ENCODE measurements at regions not wholly inside any gene's neighbourhood (a gene's known extent, or its start where the extent isn't known, plus 50 kb on each side); places are given as distances from the start of the nearest gene placed in this dataset.

DNA sequence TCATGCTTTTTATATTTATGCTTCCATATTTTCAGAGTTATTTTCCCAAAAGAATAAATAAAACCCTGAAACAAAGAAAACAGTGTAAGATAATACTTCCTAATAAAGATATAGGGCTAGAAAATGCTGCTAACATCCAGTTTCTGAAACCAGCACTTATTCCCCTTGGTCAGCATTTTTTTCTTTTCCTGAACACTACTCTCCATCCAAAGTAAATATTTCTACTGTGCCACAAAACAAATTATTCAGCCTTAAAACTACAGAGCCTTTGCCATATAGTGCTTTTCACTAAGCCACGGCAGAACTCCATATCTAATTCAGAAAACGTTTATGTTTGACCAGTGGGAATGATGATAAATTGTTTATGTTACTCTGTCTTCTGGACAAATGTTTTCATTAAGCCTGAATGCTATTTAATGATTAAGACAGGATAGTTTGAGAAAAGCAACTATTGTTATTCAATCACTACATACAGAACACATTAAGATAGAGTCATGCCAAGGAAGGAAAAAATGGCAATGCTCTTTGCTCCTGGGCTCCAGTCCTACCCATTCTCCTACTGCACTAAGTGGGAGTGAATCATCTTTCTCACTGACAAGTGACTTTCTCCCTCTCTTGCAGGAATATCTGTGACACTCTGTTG lies 723.9 kb downstream of the FAT4 start:
- DNase-seq (ENCODE audit: low spot score), result no peak

DNA sequence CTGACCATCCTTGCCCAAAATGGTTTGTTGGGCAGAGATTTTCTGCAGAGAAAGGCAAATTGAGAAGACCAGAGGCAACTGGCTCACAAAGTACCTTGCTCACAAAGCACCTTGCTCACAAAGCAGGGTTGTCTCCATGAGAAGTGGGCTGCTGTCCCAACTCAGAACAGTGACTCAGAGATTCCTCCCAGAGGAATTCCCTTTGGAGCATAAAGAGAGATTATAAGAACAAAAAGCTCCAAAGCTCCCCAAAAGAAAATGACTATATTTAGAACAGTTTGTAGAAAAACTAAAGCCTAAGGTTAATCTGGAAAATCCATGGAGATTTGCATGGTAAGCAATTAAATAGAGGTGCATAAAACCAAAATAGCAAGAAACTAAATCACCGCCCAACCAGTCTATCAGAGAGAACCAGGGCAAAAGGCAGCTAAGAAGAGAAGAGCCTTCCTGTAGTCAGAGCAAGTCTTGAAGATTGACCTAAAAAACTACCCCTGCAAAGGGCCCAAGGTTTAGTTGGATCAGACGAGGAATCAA lies 731.4 kb downstream of the FAT4 start:
- no peak for DNase-seq (ENCODE audit: low spot score)

DNA sequence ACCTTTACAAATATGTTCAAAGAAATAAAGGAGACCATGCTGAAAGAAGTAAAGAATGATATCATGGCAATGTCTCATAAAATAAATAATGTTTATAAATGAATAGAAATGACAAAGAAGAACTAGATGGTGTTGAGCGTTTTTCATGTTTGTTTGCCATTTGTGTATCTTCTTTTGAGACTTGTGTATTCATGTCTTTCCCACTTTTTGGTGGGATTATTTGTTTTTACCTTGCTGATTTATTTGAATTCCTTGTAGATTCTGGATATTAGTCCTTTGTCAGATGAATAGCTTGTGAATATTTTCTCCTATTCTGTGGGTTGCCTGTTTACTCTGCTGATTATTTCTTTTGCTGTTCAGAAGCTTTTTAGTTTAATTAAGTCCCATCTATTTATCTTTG lies 732.4 kb downstream of the FAT4 start:
- DNase-seq (ENCODE audit: low spot score), result no peak

DNA sequence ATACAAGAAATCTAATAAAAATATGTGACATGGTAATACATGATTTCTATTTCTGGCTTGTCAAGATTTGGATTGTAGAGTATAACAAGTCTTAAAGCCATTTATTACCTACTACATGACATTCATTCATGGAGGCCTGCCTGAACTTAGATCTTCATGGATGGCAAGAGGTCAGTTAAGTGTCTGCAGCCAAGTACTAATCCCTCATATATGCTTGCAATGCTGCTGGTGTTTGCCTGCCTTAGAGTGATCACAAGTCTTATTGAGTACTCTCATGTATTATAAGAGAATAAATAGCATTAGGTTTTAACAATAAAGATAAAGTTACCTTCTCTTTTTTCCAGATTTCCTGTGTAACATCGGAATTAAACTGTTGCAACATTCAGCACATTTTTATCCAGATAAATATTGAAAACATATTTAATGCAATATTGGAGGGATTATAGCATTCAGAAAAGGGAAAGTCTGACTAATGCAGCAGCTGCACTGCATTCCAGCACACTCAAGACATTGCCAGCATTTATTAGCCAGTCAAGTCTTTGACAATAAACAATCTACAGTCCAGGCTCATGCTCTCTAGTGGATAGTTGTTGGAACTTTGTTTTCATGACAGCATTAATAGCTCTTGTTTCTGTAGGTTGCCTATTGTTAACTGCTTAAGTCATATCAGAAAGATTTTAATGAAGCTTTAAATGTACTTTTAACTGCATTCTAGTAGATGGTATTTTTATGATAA lies 737.1 kb downstream of the FAT4 start:
- no peak for DNase-seq (ENCODE audit: low spot score)

DNA sequence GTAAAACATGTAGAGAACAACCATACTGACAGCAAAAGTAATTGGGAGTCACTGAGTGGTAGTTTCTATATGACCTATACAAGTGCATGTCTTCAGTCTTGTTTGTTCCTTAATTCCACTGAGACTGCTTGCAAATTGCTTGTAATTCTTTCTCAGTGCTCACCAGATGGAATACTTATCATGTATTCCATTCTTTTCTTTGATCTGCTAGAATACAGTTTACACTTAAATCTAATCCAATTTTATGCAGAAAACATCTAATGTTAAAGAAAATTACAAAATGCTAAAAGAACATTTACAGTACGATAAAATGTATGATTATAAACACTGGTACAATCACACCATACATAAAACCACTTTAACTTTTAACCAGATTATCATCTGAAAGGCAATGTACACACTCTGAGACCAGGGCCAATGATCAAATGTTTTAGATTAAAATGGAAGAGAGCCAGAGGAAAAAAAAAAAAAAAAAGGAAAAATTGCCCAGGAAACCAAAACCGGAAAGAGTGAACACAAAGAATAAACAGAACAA lies 741.4 kb downstream of the FAT4 start:
- DNase-seq (ENCODE audit: low spot score), result no peak

DNA sequence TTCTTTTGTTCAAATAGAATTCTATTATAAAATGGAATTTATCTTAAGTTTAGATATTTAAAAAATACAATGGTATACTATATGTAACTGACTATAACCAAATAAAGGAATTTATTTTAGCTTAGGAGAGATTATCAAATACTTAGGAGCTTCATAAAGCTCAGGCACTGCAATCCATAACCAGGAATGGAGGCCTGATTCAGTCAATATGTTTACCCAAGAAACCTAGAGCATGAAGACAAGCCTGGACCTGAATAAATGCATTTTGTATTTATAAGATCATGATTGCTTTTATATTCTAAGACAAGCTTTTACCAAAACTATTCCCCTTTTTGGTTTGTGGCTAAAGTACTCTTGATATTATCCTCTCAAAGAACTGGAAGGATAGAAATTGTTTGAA lies 742.6 kb downstream of the FAT4 start:
- no peak for DNase-seq (ENCODE audit: low spot score)

DNA sequence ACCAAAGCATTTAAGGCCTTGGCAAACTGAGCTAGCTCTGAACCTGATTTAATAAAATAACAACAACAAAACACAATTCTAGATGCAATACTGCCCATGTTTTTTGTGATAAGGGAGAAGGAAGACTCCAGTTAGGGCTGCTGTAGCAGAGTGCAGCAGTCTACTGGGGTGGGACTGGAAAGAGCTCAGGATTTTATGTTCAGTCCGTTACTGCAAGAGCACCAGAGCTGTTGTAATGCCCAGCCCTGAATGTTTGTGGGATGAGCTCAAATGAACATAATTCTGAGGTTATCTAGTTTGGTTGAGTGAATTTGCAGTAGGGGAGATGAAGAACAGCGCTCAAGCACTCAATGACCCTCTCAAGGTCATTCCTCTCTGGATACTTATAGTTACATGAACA lies 743.8 kb downstream of the FAT4 start:
- no peak for DNase-seq (ENCODE audit: low spot score)

DNA sequence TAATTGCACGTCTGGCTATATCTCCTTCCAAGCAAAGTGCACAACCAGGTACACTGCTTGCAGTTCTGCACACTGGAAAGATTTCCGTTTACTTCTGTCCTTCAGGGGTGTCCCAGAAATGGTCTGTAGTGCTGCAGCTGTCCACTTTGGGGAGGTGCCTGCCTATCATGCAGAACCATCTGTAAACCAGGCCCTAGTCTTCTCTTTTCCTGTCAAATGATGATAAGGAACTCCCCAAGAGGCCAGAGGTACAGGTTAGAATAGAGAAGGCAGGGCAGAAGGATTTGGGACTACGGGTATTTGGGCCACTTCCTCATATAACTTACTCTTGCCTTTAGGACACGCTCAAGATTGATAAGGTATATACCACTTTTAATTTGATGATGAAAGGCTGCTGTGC lies 746.9 kb downstream of the FAT4 start:
- no peak for DNase-seq (ENCODE audit: low spot score)

DNA sequence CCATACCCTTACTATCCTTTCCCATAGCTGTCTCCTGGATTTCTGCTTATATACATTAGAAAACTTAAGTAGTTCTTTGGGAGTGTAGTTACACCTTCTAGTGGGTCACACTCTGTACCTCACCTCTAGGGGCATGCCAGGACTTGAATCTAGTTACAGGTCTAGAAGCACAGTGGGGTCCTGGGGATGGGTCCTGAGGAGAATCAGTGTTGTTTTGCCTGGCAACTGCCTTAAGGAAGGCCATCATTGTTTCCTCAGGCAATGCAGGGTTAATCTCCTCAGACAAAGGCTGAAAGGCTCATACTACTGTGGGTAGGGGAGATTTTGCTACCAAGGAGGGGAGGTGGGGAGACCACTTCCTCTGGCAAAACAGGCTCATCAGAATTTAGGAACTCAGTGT lies 750.3 kb downstream of the FAT4 start:
- DNase-seq (ENCODE audit: low spot score), result no peak

DNA sequence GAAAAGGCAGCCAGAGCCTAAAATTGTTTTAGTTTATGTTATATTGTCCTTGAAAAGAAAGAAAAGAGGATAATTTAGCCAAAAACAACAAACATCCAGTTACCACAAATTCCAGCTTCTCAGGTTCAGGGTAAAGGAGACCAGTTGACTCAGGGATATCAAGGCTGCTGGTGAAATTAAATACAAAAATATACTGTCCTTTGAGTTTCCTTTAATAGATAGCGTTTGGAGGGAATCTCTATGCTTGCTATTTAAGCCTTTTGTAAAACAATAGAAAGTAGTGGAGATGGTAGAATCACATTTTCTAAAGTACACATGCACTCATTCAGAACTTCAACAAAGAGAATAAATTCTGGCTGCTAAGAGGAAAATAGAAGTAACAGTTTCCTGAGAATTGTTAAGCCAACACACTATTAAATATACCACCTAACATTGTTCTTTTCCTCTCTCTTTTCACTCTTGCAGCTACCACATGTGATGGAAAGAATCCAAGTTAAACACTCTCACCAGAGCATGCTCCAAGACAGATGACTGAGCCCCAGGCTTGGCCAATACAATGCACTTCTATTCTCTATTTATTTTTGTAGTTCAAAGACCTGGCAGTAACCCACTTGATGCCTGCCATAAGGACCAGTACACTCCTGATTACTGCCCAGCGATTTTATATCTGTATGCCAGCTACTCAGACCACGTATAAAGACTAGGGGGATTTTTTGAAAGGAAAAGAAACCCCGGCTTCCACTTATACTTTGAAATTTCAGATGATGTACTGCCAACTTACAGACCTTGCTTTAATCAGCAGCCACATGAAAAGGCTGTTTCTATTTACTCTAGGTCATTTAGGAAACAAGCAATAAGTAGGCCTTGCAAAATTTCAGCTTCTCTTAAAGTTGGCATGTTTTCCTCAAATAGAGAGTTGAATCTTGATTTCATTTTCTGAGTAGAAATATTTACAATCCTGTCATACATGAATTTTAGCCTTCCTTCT lies 756.9 kb downstream of the FAT4 start:
- no peak for DNase-seq (ENCODE audit: low spot score)

DNA sequence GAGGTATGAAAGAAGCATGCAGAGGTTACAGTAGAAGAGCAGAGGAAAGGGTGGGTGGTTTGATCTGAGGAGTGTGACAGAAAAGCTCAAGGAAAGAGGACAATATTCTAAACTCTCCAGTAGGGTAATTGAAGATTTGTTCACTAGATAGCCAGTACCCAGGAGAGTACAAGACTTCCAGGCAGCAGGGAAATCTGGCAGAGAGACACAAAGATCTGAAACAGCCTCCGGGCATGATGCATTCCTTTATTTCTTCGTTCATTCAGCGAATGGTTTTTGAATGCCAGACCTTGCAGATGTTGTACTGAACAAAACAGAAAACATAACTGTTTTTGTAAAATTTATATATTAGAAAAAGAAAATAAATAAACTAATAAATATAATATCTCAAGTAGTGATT lies 766.6 kb downstream of the FAT4 start:
- DNase-seq (ENCODE audit: low spot score), result no peak

- no peak for DNase-seq (ENCODE audit: low spot score)
Measured at GRCh38 chr4:126086041-126086440, 771.3 kb downstream of the FAT4 start.

DNA sequence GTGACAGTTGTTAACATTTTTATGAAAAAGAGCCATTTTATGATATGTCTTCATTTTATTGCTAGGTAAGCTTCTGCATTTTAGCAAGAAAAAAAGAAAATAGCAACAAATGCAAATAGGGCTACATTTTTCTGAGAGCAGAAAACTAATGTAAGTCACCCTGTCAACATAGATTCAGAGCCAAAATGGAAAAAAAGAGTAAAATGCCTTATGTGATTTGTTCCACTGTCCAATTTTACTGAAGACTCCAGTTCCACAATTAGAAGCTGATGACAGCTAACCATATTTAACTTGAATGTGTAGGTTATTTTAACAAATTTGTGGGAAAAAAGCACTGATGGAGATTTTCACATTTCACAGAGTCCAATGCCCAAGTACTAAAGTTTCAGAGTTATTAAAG lies 772.3 kb downstream of the FAT4 start:
- no peak for DNase-seq (ENCODE audit: low spot score)

DNA sequence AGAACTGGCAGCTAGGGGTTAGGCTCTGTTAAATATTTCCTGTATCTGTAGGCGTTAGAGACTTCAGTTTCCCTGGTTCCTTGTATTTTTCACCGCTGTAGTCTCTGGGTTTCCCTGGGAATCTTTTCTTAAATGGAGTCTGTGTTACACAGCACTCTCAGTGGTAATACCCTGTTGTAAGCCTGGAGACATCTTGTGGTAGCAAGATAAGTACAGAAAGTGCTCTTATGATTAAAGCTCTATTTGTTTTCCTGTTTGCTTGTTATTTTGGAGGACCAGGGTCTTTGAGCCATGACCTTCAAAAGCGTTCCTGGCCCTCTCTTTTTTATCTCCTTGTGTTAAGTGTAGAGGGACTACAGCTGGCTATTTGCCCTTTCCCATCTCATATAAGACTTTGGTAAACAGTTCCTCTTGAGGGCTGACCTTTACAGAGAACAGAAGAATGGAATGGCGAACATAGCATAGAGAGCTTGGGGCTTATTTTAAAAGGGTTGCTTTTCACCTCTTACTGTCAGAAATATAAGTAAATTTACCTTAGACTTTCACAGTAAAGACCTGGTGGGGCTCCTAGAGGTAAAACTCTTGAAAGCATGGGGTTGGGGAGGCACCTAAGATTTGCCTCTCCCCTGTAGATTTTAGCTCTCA lies 782.5 kb downstream of the FAT4 start:
- DNase-seq (ENCODE audit: low spot score), result no peak

DNA sequence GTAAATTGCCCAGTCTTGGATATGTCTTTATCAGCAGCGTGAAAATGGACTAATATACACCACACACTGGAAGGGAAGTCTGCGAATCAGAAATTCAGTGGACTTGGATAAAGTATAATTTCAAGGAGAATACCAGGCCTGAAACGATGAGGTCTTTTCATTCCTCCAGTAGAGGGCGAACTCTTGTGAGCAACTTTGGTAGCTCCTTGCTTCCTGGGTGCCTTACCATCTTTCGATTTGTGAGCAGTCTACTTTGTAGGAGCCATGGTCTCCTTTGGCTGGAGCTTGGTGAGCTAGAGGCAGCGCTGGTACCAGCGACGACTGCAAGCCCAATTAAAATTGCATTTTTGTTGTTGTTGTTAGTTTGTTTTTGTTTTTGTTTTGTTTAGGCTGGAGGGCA lies 791.9 kb downstream of the FAT4 start:
- peak; percentile 7 for DNase-seq (ENCODE audit: low spot score)

GRCh38 chr4:126109836-126110235 lies 795.1 kb downstream of the FAT4 start:
- DNase-seq (ENCODE audit: low spot score), result no peak

DNA sequence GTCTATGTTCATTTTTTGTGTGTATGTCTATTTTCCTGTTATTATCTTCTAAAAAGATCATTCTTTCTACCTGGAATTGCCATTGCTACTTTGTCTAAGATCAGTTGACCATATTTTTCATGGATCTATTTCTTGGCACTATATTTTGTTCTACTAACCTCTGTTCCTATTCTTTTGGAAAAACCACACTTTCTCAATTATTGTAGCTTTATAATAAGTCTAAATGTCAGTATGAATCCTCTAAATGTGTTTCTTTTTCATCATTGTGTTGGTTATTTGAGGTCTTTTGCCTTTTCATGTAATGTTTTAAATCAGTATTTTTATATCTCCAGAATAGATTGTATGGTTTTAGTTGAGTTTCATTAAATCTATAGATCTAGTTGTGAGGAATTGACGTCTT lies 798.3 kb downstream of the FAT4 start:
- DNase-seq (ENCODE audit: low spot score), result no peak

DNA sequence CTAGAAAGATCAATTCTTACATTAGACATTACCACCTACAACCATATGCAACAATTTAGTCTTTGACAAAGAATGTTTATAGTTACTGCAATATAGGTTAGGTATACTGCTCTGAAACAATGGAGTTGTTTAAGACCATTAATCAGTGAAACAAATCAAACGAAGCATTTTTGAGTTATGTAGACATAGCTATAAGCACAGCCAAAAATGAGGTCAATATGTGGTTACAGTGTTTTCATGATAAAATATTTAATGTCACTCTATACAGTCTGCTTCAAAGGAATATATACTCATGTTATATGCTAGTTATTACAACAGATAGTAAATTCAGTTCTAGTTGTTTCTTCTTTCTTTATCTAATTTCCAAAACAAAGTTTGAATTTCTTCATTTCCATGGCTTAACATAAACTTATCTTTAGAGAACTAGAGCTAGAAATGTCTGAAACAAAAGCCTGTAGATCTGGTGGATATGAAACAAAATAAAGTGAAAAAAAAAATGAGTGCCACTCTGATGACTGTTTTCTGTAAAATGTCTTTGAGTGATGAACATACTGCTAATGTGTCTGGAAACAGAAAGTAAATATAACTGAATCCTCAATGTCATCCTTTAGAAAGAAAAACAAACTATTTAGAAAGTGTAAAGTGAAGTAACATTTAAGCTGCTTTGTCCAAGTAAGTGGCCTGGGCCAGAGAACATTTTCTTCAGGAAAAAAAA lies 809.0 kb downstream of the FAT4 start:
- DNase-seq (ENCODE audit: low spot score), result no peak

- DNase-seq (ENCODE audit: low spot score), result no peak
Measured at GRCh38 chr4:126124818-126125217, 810.1 kb downstream of the FAT4 start.

- DNase-seq (ENCODE audit: low spot score), result no peak
Measured at GRCh38 chr4:126130215-126130614, 815.5 kb downstream of the FAT4 start.

Data from cerebellar cortex (tissue), 1 donor.